WTC11 (cell line): ENCODE measurements at regions not wholly inside any gene's neighbourhood (a gene's known extent, or its start where the extent isn't known, plus 50 kb on each side); places are given as distances from the start of the nearest gene placed in this dataset.

Experiments used
- ATAC-seq: fragments of 200-7000 bp; cut with Tn5 transposase; 2 replicates; pipeline ENCODE4 v1.10.0; 2021; ENCODE audit warnings: mild to moderate bottlenecking, moderate library complexity
- CTCF ChIA-PET: fragments of 300-600 bp; sonication (Branson Sonifier 250); formaldehyde crosslinking; loops from one replicate; lab custom pipeline; 2021; ENCODE audit warnings: antibody characterized with exemption; lab: Charles Lee
- POLR2A ChIA-PET: fragments of 350-600 bp; sonication (Branson Sonifier 250); formaldehyde crosslinking; loops from one replicate; lab custom pipeline; 2021; ENCODE audit warnings: antibody characterized with exemption; lab: Charles Lee
- DNase-seq: peaks from one replicate; pipeline ENCODE4 v3.0.0; 2021; ENCODE audit warnings: low spot score
- H3K27ac Mint-ChIP-seq: 2 replicates; pipeline ENCODE4 v1.8.0; 2021; ENCODE audit warnings: mixed read lengths
- H3K27me3 Mint-ChIP-seq: 2 replicates; pipeline ENCODE4 v1.8.0; 2021; ENCODE audit warnings: low read depth, mild to moderate bottlenecking, moderate library complexity, mixed read lengths
- H3K36me3 Mint-ChIP-seq: 2 replicates; pipeline ENCODE4 v1.8.0; 2021; ENCODE audit warnings: mixed read lengths
- H3K4me1 Mint-ChIP-seq: 2 replicates; pipeline ENCODE4 v1.8.0; 2022; ENCODE audit warnings: mixed read lengths
- H3K4me3 Mint-ChIP-seq: 2 replicates; pipeline ENCODE4 v1.8.0; 2021; ENCODE audit warnings: mild to moderate bottlenecking, moderate library complexity, mixed read lengths
- H3K9me3 Mint-ChIP-seq: 2 replicates; pipeline ENCODE4 v1.8.0; 2021; ENCODE audit warnings: mixed read lengths
- AFF4 ChIP-seq: sonication (generic); formaldehyde crosslinking; IDR thresholded peaks from 2 replicates; pipeline ENCODE4 v1.8.1; 2023; ENCODE audit warnings: mild to moderate bottlenecking, missing genetic modification reagents, borderline replicate concordance
- E2F5 ChIP-seq: sonication (generic); formaldehyde crosslinking; IDR thresholded peaks from 2 replicates; pipeline ENCODE4 v1.8.1; 2022; ENCODE audit warnings: mild to moderate bottlenecking, moderate library complexity, missing genetic modification reagents
- ELF4 ChIP-seq: sonication (generic); formaldehyde crosslinking; IDR thresholded peaks from 2 replicates; pipeline ENCODE4 v1.8.1; 2022; ENCODE audit warnings: low read depth, mild to moderate bottlenecking, moderate library complexity, missing genetic modification reagents
- EMX1 ChIP-seq: fragments of 250-450 bp; sonication (Bioruptor Pico); IDR thresholded peaks from 2 replicates; pipeline ENCODE4 v1.8.0; 2021; ENCODE audit warnings: mild to moderate bottlenecking
- ESRRA ChIP-seq: sonication (generic); formaldehyde crosslinking; IDR thresholded peaks from 2 replicates; pipeline ENCODE4 v1.8.1; 2022; ENCODE audit warnings: mild to moderate bottlenecking, missing genetic modification reagents, borderline replicate concordance
- ETV6 ChIP-seq: sonication (generic); formaldehyde crosslinking; IDR thresholded peaks from 2 replicates; pipeline ENCODE4 v1.8.1; 2022; ENCODE audit warnings: mild to moderate bottlenecking, missing genetic modification reagents
- FOXJ3 ChIP-seq: sonication (generic); formaldehyde crosslinking; IDR thresholded peaks from 2 replicates; pipeline ENCODE4 v1.9.0; 2021; ENCODE audit warnings: missing genetic modification reagents, mild to moderate bottlenecking, borderline replicate concordance
- FOXK1 ChIP-seq: sonication (generic); formaldehyde crosslinking; IDR thresholded peaks from 2 replicates; pipeline ENCODE4 v1.8.0; 2022; ENCODE audit warnings: mild to moderate bottlenecking, moderate library complexity, missing genetic modification reagents
- GABPB1 ChIP-seq: sonication (generic); formaldehyde crosslinking; IDR thresholded peaks from 2 replicates; pipeline ENCODE4 v1.8.1; 2023; ENCODE audit warnings: mild to moderate bottlenecking, missing genetic modification reagents
- GRHL2 ChIP-seq: fragments of 250-450 bp; sonication (Bioruptor Pico); IDR thresholded peaks from 2 replicates; pipeline ENCODE4 v1.8.0; 2022; ENCODE audit warnings: mild to moderate bottlenecking, moderate library complexity; ENCODE audit not compliant: insufficient replicate concordance, severe bottlenecking
- IRF1 ChIP-seq: sonication (generic); formaldehyde crosslinking; IDR thresholded peaks from 2 replicates; pipeline ENCODE4 v1.8.0; 2023; ENCODE audit warnings: missing genetic modification reagents
- IRF2 ChIP-seq: sonication (generic); formaldehyde crosslinking; IDR thresholded peaks from 2 replicates; pipeline ENCODE4 v1.8.0; 2022; ENCODE audit warnings: low read depth, missing genetic modification reagents, borderline replicate concordance
- NFATC4 ChIP-seq: fragments of 250-450 bp; sonication (Bioruptor Pico); IDR thresholded peaks from 2 replicates; pipeline ENCODE4 v1.9.0; 2021; ENCODE audit warnings: mild to moderate bottlenecking
- NFYB ChIP-seq: sonication (generic); formaldehyde crosslinking; conservative IDR thresholded peaks from 2 replicates; pipeline ENCODE4 v1.8.0; 2022; ENCODE audit warnings: low read depth, missing genetic modification reagents
- NR3C1 ChIP-seq: sonication (generic); formaldehyde crosslinking; conservative IDR thresholded peaks from 2 replicates; pipeline ENCODE4 v1.8.1; 2023; ENCODE audit warnings: low read depth, mild to moderate bottlenecking, missing genetic modification reagents
- TEAD1 ChIP-seq: sonication (generic); formaldehyde crosslinking; IDR thresholded peaks from 2 replicates; pipeline ENCODE4 v1.8.0; 2022; ENCODE audit warnings: mild to moderate bottlenecking, missing genetic modification reagents
- ZNF138 ChIP-seq: sonication (generic); formaldehyde crosslinking; conservative IDR thresholded peaks from 2 replicates; pipeline ENCODE4 v1.8.1; 2022; ENCODE audit warnings: mild to moderate bottlenecking, moderate library complexity, missing genetic modification reagents
- ZNF425 ChIP-seq: fragments of 250-450 bp; sonication (Bioruptor Pico); conservative IDR thresholded peaks from 2 replicates; pipeline ENCODE4 v1.9.0; 2021; ENCODE audit warnings: mild to moderate bottlenecking
- TF ChIP-seq, protein P1 (sequence below): fragments of 250-450 bp; sonication (Bioruptor Pico); IDR thresholded peaks from 2 replicates; pipeline ENCODE4 v1.9.0; 2021; ENCODE audit warnings: mild to moderate bottlenecking
- TF ChIP-seq, protein P2 (sequence below): sonication (generic); formaldehyde crosslinking; IDR thresholded peaks from 2 replicates; pipeline ENCODE4 v1.8.0; 2022; ENCODE audit warnings: mild to moderate bottlenecking, missing genetic modification reagents
- TF ChIP-seq, protein P3 (sequence below): sonication (generic); formaldehyde crosslinking; IDR thresholded peaks from 2 replicates; pipeline ENCODE4 v1.8.1; 2023; ENCODE audit warnings: mild to moderate bottlenecking, missing genetic modification reagents, moderate library complexity

DNA sequence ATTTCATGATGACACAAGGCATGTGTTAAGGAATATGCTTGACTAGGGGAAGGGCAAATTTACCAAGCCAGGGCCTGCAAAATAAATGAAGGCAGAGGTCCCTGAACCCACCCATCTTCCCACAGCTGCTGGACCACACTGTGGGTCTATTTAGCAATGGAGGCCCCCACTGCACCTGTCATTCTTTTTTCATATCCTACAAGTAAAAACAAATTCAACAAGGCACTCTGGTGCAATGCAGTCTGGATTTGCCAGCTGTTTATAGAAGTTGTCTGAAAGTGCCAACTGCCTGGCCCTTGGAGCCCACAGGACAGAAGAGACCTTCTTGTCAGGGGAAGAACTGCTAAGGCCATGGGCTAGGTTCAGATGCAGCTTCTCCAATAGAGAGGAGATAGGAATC lies 112.8 kb upstream of the ATL2 start (continued):
- no peak for TF ChIP-seq TEAD1 (CRISPR knock-in tag)
- TF ChIP-seq, protein P1, sequence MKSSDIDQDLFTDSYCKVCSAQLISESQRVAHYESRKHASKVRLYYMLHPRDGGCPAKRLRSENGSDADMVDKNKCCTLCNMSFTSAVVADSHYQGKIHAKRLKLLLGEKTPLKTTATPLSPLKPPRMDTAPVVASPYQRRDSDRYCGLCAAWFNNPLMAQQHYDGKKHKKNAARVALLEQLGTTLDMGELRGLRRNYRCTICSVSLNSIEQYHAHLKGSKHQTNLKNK (CRISPR knock-in tag) = no peak
- TF ChIP-seq NFATC4 = no peak
- no peak for TF ChIP-seq GABPB1 (CRISPR knock-in tag)
- no peak for TF ChIP-seq ZNF138 (CRISPR knock-in tag)

- H3K9me3 Mint-ChIP-seq = no peaks in the 10 kb centered on the region
- ATAC-seq (no peak), DNase-seq (no peak)
These were observed 110.8 kb upstream of the ATL2 start for GRCh38 chr2:38487852-38488251.

GRCh38 chr2:38486213-38487026 lies 109.3 kb upstream of the ATL2 start:
- CTCF ChIA-PET = interaction anchor here (1.0 to 1.5 kb wide), 2 partner anchors 21 to 68 kb away, joined by 3 to 7 read pairs; no protein-coding TSS in a partner anchor
- peak; percentile 40 for ATAC-seq
- Mint-ChIP-seq H3K4me1 (peaks cover 13% of the 10 kb centered on the region), H3K9me3 (peaks cover 3% of the 10 kb centered on the region; the same call in 1 of the 2 replicates)
- POLR2A ChIA-PET = no interaction called here
- TF ChIP-seq ELF4 (CRISPR knock-in tag) (no peak), TEAD1 (CRISPR knock-in tag) (no peak), E2F5 (no peak), NR3C1 (CRISPR knock-in tag) (no peak), NFYB (no peak), ZNF425 (CRISPR knock-in tag) (no peak), ETV6 (CRISPR knock-in tag) (no peak), AFF4 (CRISPR knock-in tag) (no peak), IRF1 (CRISPR knock-in tag) (no peak), ESRRA (CRISPR knock-in tag) (no peak), GABPB1 (CRISPR knock-in tag) (no peak), EMX1 (CRISPR knock-in tag) (no peak), ZNF138 (CRISPR knock-in tag) (no peak), IRF2 (CRISPR knock-in tag) (no peak), FOXJ3 (CRISPR knock-in tag) (no peak), GRHL2 (CRISPR knock-in tag) (no peak)
- TF ChIP-seq, protein P2, sequence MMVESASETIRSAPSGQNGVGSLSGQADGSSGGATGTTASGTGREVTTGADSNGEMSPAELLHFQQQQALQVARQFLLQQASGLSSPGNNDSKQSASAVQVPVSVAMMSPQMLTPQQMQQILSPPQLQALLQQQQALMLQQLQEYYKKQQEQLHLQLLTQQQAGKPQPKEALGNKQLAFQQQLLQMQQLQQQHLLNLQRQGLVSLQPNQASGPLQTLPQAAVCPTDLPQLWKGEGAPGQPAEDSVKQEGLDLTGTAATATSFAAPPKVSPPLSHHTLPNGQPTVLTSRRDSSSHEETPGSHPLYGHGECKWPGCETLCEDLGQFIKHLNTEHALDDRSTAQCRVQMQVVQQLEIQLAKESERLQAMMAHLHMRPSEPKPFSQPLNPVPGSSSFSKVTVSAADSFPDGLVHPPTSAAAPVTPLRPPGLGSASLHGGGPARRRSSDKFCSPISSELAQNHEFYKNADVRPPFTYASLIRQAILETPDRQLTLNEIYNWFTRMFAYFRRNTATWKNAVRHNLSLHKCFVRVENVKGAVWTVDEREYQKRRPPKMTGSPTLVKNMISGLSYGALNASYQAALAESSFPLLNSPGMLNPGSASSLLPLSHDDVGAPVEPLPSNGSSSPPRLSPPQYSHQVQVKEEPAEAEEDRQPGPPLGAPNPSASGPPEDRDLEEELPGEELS (CRISPR knock-in tag) = no peak
- TF ChIP-seq, protein P3, sequence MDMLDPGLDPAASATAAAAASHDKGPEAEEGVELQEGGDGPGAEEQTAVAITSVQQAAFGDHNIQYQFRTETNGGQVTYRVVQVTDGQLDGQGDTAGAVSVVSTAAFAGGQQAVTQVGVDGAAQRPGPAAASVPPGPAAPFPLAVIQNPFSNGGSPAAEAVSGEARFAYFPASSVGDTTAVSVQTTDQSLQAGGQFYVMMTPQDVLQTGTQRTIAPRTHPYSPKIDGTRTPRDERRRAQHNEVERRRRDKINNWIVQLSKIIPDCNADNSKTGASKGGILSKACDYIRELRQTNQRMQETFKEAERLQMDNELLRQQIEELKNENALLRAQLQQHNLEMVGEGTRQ = no peak
- TF ChIP-seq, all 79 proteins: peak for 0
- no peak overlapping the region for H3K4me3 Mint-ChIP-seq
- H3K36me3 Mint-ChIP-seq = peaks cover 2% of the 10 kb centered on the region; the same call in 1 of the 2 replicates
- no peak for DNase-seq
- H3K27ac Mint-ChIP-seq = no peak overlapping the region
- H3K27me3 Mint-ChIP-seq = no peaks in the 10 kb centered on the region

More at GRCh38 chr2:38487852-38488251, 110.8 kb upstream of the ATL2 start:
- no peak for TF ChIP-seq FOXK1 (CRISPR knock-in tag)
- CTCF ChIA-PET = interaction anchor here (1.3 kb wide), 1 partner anchor 22 kb away, joined by 5 read pairs; no protein-coding TSS in a partner anchor
- no peak overlapping the region for H3K27ac Mint-ChIP-seq
- no peak overlapping the region for H3K4me3 Mint-ChIP-seq
- H3K4me1 Mint-ChIP-seq = peaks cover 13% of the 10 kb centered on the region
- no peaks in the 10 kb centered on the region for H3K36me3 Mint-ChIP-seq
- POLR2A ChIA-PET = no interaction called here
- H3K27me3 Mint-ChIP-seq = no peaks in the 10 kb centered on the region
